SK-N-MC (cell line): ENCODE measurements at regions not wholly inside any gene's neighbourhood (a gene's known extent, or its start where the extent isn't known, plus 50 kb on each side); places are given as distances from the start of the nearest gene placed in this dataset.
"Not testable (repeated sequence)": the region's sequence is repeated elsewhere in the genome, so short reads cannot be mapped to it uniquely, and the experiment has no call there.

ENCODE experiments used
- DNase-seq: peaks from one replicate; pipeline ENCODE4 v3.0.0-alpha.2; 2011; ENCODE audit warnings: low read depth, low spot score
- H3K27ac ChIP-seq: fragments of 200-600 bp; sonication (generic); 2 replicates; pipeline ENCODE4 v1.5.1; 2016; ENCODE audit warnings: mixed run types
- H3K36me3 ChIP-seq: fragments of 200-600 bp; sonication (generic); 2 replicates; pipeline ENCODE4 v1.6.1; 2017; ENCODE audit warnings: antibody characterized with exemption, low read length, mixed read lengths; ENCODE audit not compliant: insufficient read depth
- H3K4me3 ChIP-seq: fragments of 200-600 bp; sonication (generic); 2 replicates; pipeline ENCODE4 v1.5.1; 2016
- H3K9ac ChIP-seq: fragments of 200-600 bp; sonication (generic); 2 replicates; pipeline ENCODE4 v1.8.0; 2017; ENCODE audit warnings: mixed run types, mixed read lengths; ENCODE audit not compliant: insufficient read length
- H3K9me3 ChIP-seq: fragments of 200-600 bp; sonication (generic); 2 replicates; pipeline ENCODE4 v1.6.1; 2017; ENCODE audit warnings: low read depth, mild to moderate bottlenecking, antibody characterized with exemption, low read length, moderate library complexity, mixed read lengths
- EZH2 ChIP-seq: fragments of 200-600 bp; sonication (generic); IDR thresholded peaks from one replicate; pipeline ENCODE4 v1.6.1; 2017; ENCODE audit warnings: antibody characterized with exemption
- FOXP2 ChIP-seq: optimal IDR thresholded peaks from 2 replicates; pipeline ENCODE3; 2011; ENCODE audit warnings: mild to moderate bottlenecking, moderate library complexity; ENCODE audit not compliant: insufficient read depth; ENCODE audit errors: extremely low read length, control extremely low read depth
- POLR2AphosphoS5 ChIP-seq: IDR thresholded peaks from 2 replicates; pipeline ENCODE4 v1.6.1; 2012; ENCODE audit warnings: mild to moderate bottlenecking, low read depth, low read length, borderline replicate concordance

- H3K9me3 ChIP-seq: no peaks in the 10 kb centered on the region
- no peak overlapping the region for H3K4me3 ChIP-seq
- no peak overlapping the region for H3K27ac ChIP-seq
- DNase-seq: no peak
- TF ChIP-seq FOXP2: no peak
- TF ChIP-seq EZH2: no peak
- no peak for TF ChIP-seq POLR2AphosphoS5
- H3K36me3 ChIP-seq: no peaks in the 10 kb centered on the region
- no peak overlapping the region for H3K9ac ChIP-seq
Measured at GRCh38 chr11:80297858-80298632, 857.2 kb upstream of the TENM4 start.

GRCh38 chr11:80293293-80293692 is 852.5 kb upstream of the TENM4 start:
- no peak for TF ChIP-seq POLR2AphosphoS5
- Histone ChIP-seq H3K9ac (no peak overlapping the region), H3K36me3 (no peaks in the 10 kb centered on the region), H3K4me3 (no peak overlapping the region), H3K27ac (no peak overlapping the region), H3K9me3 (no peaks in the 10 kb centered on the region)
- no peak for DNase-seq

DNA sequence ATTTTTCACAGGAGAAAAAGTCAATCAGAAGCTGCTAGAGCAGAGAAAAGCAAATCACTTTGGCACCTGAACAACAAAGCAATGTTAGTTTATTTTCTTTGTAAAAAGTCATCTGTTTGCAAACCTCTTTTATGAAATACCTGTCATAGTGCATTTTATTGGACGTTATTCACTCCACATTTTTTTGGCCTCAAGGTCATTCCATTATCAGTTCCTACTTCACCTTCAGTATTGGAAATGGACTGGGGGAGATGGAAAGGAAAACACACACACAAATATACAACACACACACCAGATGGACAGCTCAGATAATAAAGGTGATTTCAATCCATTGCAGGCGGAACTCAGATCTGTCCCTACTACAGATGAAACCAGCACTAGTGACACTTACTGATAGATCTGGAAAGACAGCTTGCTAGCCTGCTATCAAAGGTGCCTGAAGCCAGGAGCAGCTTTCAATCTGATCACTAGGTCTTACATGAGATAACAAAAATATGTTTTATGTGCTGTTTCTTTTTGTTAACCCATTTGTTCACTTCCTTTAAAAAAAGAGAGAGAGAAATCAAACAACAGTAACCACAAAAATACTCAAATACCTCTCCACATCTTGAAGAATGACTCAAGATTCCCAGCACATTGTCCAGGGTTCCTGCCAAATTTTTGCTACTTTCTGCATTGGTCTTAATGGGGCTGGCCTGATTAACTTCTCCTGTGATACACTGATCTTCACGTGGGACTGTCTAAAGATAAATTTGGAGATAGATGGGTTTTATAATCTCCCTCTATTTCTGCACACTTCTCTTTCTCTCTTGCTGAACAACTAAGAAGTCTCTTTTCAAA is 844.3 kb upstream of the TENM4 start:
- no peaks in the 10 kb centered on the region for H3K36me3 ChIP-seq
- no peak overlapping the region for H3K27ac ChIP-seq
- no peaks in the 10 kb centered on the region for H3K9me3 ChIP-seq
- no peak overlapping the region for H3K4me3 ChIP-seq
- DNase-seq: no peak
- H3K9ac ChIP-seq: no peak overlapping the region
- TF ChIP-seq EZH2 (no peak), POLR2AphosphoS5 (no peak), FOXP2 (no peak)

DNA sequence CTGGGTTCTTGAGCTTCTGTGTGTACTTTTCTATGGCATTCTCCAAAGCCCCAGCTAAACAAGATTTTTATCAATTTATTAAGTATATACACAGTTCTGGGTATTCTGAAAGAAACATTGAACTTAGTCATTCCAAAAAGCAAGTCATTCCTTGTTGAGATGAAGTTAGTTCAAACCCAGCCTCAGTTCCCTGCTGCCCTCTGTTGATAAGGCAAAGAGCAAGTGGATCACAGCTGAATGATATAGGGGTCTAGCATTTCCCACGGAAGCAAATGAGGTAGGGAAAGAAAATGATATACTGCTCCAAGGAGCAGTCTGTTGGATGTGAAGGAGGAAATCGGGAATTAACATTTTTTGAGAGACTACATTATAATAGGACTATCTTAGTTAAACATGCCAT is 841.8 kb upstream of the TENM4 start:
- H3K9ac ChIP-seq: no peak overlapping the region
- TF ChIP-seq EZH2 (no peak), FOXP2 (no peak), POLR2AphosphoS5 (no peak)
- no peak for DNase-seq
- H3K27ac ChIP-seq: no peak overlapping the region
- H3K36me3 ChIP-seq: no peaks in the 10 kb centered on the region
- H3K4me3 ChIP-seq: no peak overlapping the region
- H3K9me3 ChIP-seq: no peaks in the 10 kb centered on the region

- Histone ChIP-seq H3K4me3 (no peak overlapping the region), H3K9me3 (no peaks in the 10 kb centered on the region), H3K36me3 (no peaks in the 10 kb centered on the region), H3K9ac (no peak overlapping the region), H3K27ac (no peak overlapping the region)
- DNase-seq: no peak
- TF ChIP-seq POLR2AphosphoS5: no peak
- TF ChIP-seq FOXP2: no peak
- no peak for TF ChIP-seq EZH2
Measured at GRCh38 chr11:80281194-80281593, 840.4 kb upstream of the TENM4 start.

DNA sequence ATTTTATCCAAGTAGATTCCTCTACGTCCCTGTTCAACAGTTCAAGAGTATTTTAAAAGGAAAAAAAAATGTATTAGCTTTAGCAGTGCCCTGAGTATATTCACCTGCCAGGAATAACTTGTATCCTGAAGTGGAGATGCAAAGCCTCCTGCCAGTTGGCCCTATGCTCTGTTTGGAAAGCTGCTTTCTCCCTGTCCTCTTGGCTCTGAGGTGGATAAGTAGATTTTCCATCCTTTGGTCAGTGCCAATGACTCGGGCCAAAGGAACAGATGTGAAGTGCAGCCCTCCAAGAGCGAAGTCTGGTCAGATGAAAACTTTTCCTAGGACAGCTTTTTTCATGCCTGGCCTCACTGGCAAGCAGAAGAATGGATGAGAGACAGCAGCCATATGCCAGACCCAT is 839.9 kb upstream of the TENM4 start:
- no peak for DNase-seq
- H3K9me3 ChIP-seq: no peaks in the 10 kb centered on the region
- H3K4me3 ChIP-seq: no peak overlapping the region
- H3K36me3 ChIP-seq: no peaks in the 10 kb centered on the region
- no peak overlapping the region for H3K27ac ChIP-seq
- TF ChIP-seq FOXP2 (no peak), POLR2AphosphoS5 (no peak), EZH2 (no peak)
- H3K9ac ChIP-seq: no peak overlapping the region

DNA sequence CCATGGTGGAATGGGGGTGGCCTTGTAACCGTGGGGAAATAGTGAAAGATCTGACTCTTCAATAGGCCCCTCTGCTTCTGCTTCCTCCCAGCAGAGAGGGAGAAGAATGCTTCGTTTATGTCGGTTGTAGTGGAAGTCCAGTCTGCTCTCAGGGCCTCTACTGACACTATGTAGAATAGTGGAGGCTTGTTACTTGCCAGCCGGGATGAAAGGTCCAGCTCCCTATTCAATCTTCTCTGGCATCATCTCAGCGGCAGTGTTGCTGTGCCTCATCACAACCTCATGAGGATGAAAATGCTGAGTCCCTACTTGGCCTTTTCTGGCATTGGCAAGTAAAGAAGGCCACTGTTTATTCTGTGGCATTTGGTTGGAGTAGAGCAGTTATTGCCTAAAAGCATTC is 820.9 kb upstream of the TENM4 start:
- Histone ChIP-seq H3K36me3 (no peaks in the 10 kb centered on the region), H3K9ac (no peak overlapping the region), H3K4me3 (no peak overlapping the region), H3K9me3 (no peaks in the 10 kb centered on the region), H3K27ac (no peak overlapping the region)
- no peak for TF ChIP-seq POLR2AphosphoS5
- no peak for TF ChIP-seq FOXP2
- no peak for TF ChIP-seq EZH2
- no peak for DNase-seq

- not testable (repeated sequence) for H3K27ac ChIP-seq, H3K9ac ChIP-seq, H3K36me3 ChIP-seq, H3K4me3 ChIP-seq, H3K9me3 ChIP-seq, DNase-seq
Measured at GRCh38 chr11:80257319-80258015, 816.6 kb upstream of the TENM4 start.

DNA sequence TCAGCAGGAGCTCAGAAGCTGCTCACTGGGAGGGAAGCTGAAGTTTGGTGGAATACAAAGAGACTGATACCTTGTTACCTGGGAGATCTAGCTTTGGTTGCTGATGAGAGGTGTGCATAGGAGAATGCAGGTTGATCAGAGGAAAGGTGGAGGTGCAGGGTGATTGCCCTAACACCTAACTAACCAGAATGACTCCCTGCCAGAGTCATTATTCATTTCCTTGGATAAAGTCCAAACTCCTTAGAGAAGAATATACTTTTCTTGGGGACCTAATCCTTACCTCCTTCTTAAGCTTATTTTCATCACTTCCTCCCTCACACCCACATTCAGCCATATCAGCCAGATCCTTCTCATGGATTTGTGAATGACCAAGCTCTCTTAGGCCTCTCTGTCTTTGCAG is 814.2 kb upstream of the TENM4 start:
- TF ChIP-seq EZH2 (no peak), FOXP2 (no peak), POLR2AphosphoS5 (no peak)
- no peak overlapping the region for H3K27ac ChIP-seq

More for the DNA sequence above, 814.2 kb upstream of the TENM4 start:
- Histone ChIP-seq H3K9ac (no peak overlapping the region), H3K36me3 (no peaks in the 10 kb centered on the region), H3K4me3 (no peak overlapping the region), H3K9me3 (no peaks in the 10 kb centered on the region)
- DNase-seq: no peak
